H9 (cell line): ENCODE measurements at regions not wholly inside any gene's neighbourhood (a gene's known extent, or its start where the extent isn't known, plus 50 kb on each side); places are given as distances from the start of the nearest gene placed in this dataset.

Source experiments
- DNase-seq: peaks from one replicate; pipeline ENCODE4 v3.0.0-alpha.2; 2017
- H2AFZ ChIP-seq: one replicate; pipeline ENCODE4 v1.6.1; 2013; ENCODE audit warnings: mild to moderate bottlenecking, low read length, control low read depth, moderate library complexity
- H2AK5ac ChIP-seq: 2 replicates; pipeline ENCODE4 v1.6.1; 2013; ENCODE audit warnings: low read length, control low read depth, mixed read lengths; ENCODE audit not compliant: insufficient read length
- H2BK120ac ChIP-seq: one replicate; pipeline ENCODE4 v1.6.1; 2013; ENCODE audit warnings: low read depth, mild to moderate bottlenecking, low read length, control low read depth, inconsistent platforms; ENCODE audit not compliant: poor library complexity, severe bottlenecking
- H2BK12ac ChIP-seq: 2 replicates; pipeline ENCODE4 v1.6.1; 2013; ENCODE audit warnings: low read length, control low read depth, mixed read lengths, low read depth; ENCODE audit not compliant: insufficient read length
- H2BK15ac ChIP-seq: 2 replicates; pipeline ENCODE4 v1.6.1; 2013; ENCODE audit warnings: low read depth, low read length, control low read depth
- H2BK20ac ChIP-seq: one replicate; pipeline ENCODE4 v1.6.1; 2013; ENCODE audit warnings: low read depth, mild to moderate bottlenecking, low read length, control low read depth, inconsistent platforms; ENCODE audit not compliant: poor library complexity, severe bottlenecking
- H2BK5ac ChIP-seq: 2 replicates; pipeline ENCODE4 v1.6.1; 2013; ENCODE audit warnings: low read length, control low read depth, mixed read lengths; ENCODE audit not compliant: insufficient read length
- H3K14ac ChIP-seq: 2 replicates; pipeline ENCODE4 v1.6.1; 2013; ENCODE audit warnings: low read length, control low read depth; ENCODE audit not compliant: insufficient read depth
- H3K18ac ChIP-seq: 2 replicates; pipeline ENCODE4 v1.6.1; 2013; ENCODE audit warnings: low read depth, mild to moderate bottlenecking, mixed read lengths, low read length, control low read depth; ENCODE audit not compliant: insufficient read length
- H3K23ac ChIP-seq: 2 replicates; pipeline ENCODE4 v1.6.1; 2013; ENCODE audit warnings: low read length, control low read depth, mixed read lengths, low read depth; ENCODE audit not compliant: insufficient read length
- H3K23me2 ChIP-seq: 2 replicates; pipeline ENCODE4 v1.6.1; 2013; ENCODE audit warnings: low read depth, mild to moderate bottlenecking, mixed read lengths, low read length, control low read depth; ENCODE audit not compliant: insufficient read length, poor library complexity, severe bottlenecking
- H3K27ac ChIP-seq: 2 replicates; pipeline ENCODE4 v1.5.1; 2013; ENCODE audit warnings: low read length, control low read depth, mixed read lengths, low read depth; ENCODE audit not compliant: insufficient read length
- H3K27me3 ChIP-seq: 2 replicates; pipeline ENCODE4 v1.6.1; 2013; ENCODE audit warnings: low read length, control low read depth, inconsistent platforms; ENCODE audit not compliant: insufficient read depth
- H3K4ac ChIP-seq: 2 replicates; pipeline ENCODE4 v1.6.1; 2013; ENCODE audit warnings: low read depth, mild to moderate bottlenecking, control low read depth, inconsistent platforms, low read length, moderate library complexity
- H3K4me1 ChIP-seq: 2 replicates; pipeline ENCODE4 v1.6.1; 2013; ENCODE audit warnings: low read length, control low read depth, inconsistent platforms; ENCODE audit not compliant: insufficient read depth
- H3K4me2 ChIP-seq: 2 replicates; pipeline ENCODE4 v1.6.1; 2013; ENCODE audit warnings: low read length, control low read depth, mixed read lengths; ENCODE audit not compliant: insufficient read length, insufficient read depth
- H3K56ac ChIP-seq: 2 replicates; pipeline ENCODE4 v1.6.1; 2013; ENCODE audit warnings: low read depth, mild to moderate bottlenecking, mixed read lengths, low read length, control low read depth; ENCODE audit not compliant: insufficient read length
- H3K79me1 ChIP-seq: 2 replicates; pipeline ENCODE4 v1.6.1; 2013; ENCODE audit warnings: low read depth, mild to moderate bottlenecking, moderate library complexity, low read length, control low read depth, inconsistent platforms; ENCODE audit not compliant: insufficient read depth, poor library complexity, severe bottlenecking
- H3K79me2 ChIP-seq: 2 replicates; pipeline ENCODE4 v1.6.1; 2013; ENCODE audit warnings: low read length, control low read depth, inconsistent platforms; ENCODE audit not compliant: insufficient read depth
- H3K9ac ChIP-seq: 2 replicates; pipeline ENCODE4 v1.6.1; 2013; ENCODE audit warnings: low read length, control low read depth, mixed read lengths; ENCODE audit not compliant: insufficient read length; ENCODE audit errors: extremely low read depth
- H3K9me3 ChIP-seq: one replicate; pipeline ENCODE4 v1.6.1; 2013; ENCODE audit warnings: low read depth, low read length, inconsistent platforms; ENCODE audit not compliant: control insufficient read depth
- H3T11ph ChIP-seq: one replicate; pipeline ENCODE4 v1.6.1; 2013; ENCODE audit warnings: mild to moderate bottlenecking, low read length, control low read depth, inconsistent platforms
- H4K20me1 ChIP-seq: one replicate; pipeline ENCODE4 v1.6.1; 2013; ENCODE audit not compliant: control insufficient read depth, insufficient read length, insufficient read depth
- H4K5ac ChIP-seq: 2 replicates; pipeline ENCODE4 v1.6.1; 2013; ENCODE audit warnings: low read depth, mild to moderate bottlenecking, mixed read lengths, low read length, control low read depth; ENCODE audit not compliant: insufficient read length
- H4K8ac ChIP-seq: replicated peaks from 2 replicates; pipeline ENCODE4 v1.6.1; 2013; ENCODE audit warnings: low read length, control low read depth, mixed read lengths, low read depth; ENCODE audit not compliant: insufficient read length
- H4K91ac ChIP-seq: 2 replicates; pipeline ENCODE4 v1.6.1; 2013; ENCODE audit warnings: low read depth, mild to moderate bottlenecking, moderate library complexity, mixed read lengths, low read length, control low read depth; ENCODE audit not compliant: insufficient read length
- H3K27ac Mint-ChIP-seq, 3 experiments: 2 replicates in 2 of 3; 3 replicates in 1 of 3; pipeline ENCODE4 v1.8.0; 2020 to 2021; ENCODE audit warnings: mixed read lengths in 3 of 3, mild to moderate bottlenecking in 1 of 3, moderate library complexity in 1 of 3
- H3K27me3 Mint-ChIP-seq: 2 replicates; pipeline ENCODE4 v1.8.0; 2021; ENCODE audit warnings: low read depth, mild to moderate bottlenecking, moderate library complexity, mixed read lengths
- H3K36me3 Mint-ChIP-seq, 3 experiments: 2 replicates in 2 of 3; 3 replicates in 1 of 3; pipeline ENCODE4 v1.8.0; 2020 to 2021; ENCODE audit warnings: low read depth in 3 of 3, mixed read lengths in 3 of 3; ENCODE audit not compliant: insufficient read depth in 1 of 3
- H3K4me1 Mint-ChIP-seq, 2 experiments: 2 replicates each; pipeline ENCODE4 v1.8.0; 2020; ENCODE audit warnings: mixed read lengths in 2 of 2
- H3K4me3 Mint-ChIP-seq, 2 experiments: 2 replicates in 1 of 2; 3 replicates in 1 of 2; pipeline ENCODE4 v1.8.0; 2020 to 2021; ENCODE audit warnings: mild to moderate bottlenecking in 2 of 2, mixed read lengths in 2 of 2, moderate library complexity in 1 of 2
- H3K9me3 Mint-ChIP-seq, 2 experiments: 2 replicates in 1 of 2; 3 replicates in 1 of 2; pipeline ENCODE4 v1.8.0; 2020; ENCODE audit warnings: mild to moderate bottlenecking in 2 of 2, mixed read lengths in 2 of 2, moderate library complexity in 1 of 2
- CTCF ChIP-seq: fragments of 200-600 bp; sonication (generic); conservative IDR thresholded peaks from 3 replicates; pipeline ENCODE4 v1.8.0; 2021; ENCODE audit warnings: antibody characterized with exemption, mild to moderate bottlenecking
- WGBS: extraction: QIAGEN DNeasy Blood & Tissue Kit; methylation state at CpG from one replicate; pipeline ENCODE4 v1.1.7; 2013; ENCODE audit warnings: missing lambda C conversion rate, low lambda C conversion rate, mixed read lengths; ENCODE audit not compliant: insufficient read length; ENCODE audit errors: extremely low coverage; 5-methylcytosine and 5-hydroxymethylcytosine counted together

GRCh38 chr9:2406252-2406651 is 215.3 kb upstream of the VLDLR start:
- Mint-ChIP-seq H3K9me3 (peaks cover 15% of the 10 kb centered on the region in 2 experiments), H3K27me3 (peaks cover 2% of the 10 kb centered on the region; the same call in 1 of the 2 replicates), H3K36me3 (peaks cover 0 to 19% (median 0%) of the 10 kb centered on the region in 3 experiments; a peak in 2 of 7 replicates), H3K4me3 (no peak overlapping the region), H3K4me1 (peaks cover under 1 to 2% of the 10 kb centered on the region in 2 experiments), H3K27ac (no peak overlapping the region)
- H3K27ac ChIP-seq = no peak overlapping the region
- H4K20me1 ChIP-seq = no peaks in the 10 kb centered on the region
- no peak overlapping the region for H2BK5ac ChIP-seq
- no peak overlapping the region for H4K5ac ChIP-seq
- H3K79me2 ChIP-seq = no peaks in the 10 kb centered on the region
- no peak overlapping the region for H3K56ac ChIP-seq
- no peak overlapping the region for H2BK20ac ChIP-seq
- H3K18ac ChIP-seq = no peak overlapping the region
- no peak overlapping the region for H3K9ac ChIP-seq
- H2AFZ ChIP-seq = no peak overlapping the region
- no peaks in the 10 kb centered on the region for H3K23me2 ChIP-seq
- no peak overlapping the region for H4K91ac ChIP-seq
- no peak overlapping the region for H4K8ac ChIP-seq
- no peak overlapping the region for H2BK120ac ChIP-seq
- DNase-seq = no peak
- WGBS = no CpG with 5 or more reads among the region's 12 CpGs
- no peak overlapping the region for H2BK12ac ChIP-seq
- H3K4ac ChIP-seq = no peak overlapping the region
- H2BK15ac ChIP-seq = no peak overlapping the region
- H3K79me1 ChIP-seq = no peaks in the 10 kb centered on the region
- TF ChIP-seq CTCF = no peak
- no peak overlapping the region for H3T11ph ChIP-seq
- no peak overlapping the region for H2AK5ac ChIP-seq
- no peaks in the 10 kb centered on the region for H3K4me1 ChIP-seq
- H3K23ac ChIP-seq = no peak overlapping the region
- no peaks in the 10 kb centered on the region for H3K9me3 ChIP-seq
- no peaks in the 10 kb centered on the region for H3K27me3 ChIP-seq
- no peak overlapping the region for H3K14ac ChIP-seq
- no peak overlapping the region for H3K4me2 ChIP-seq
